Smooth muscle cell (in vitro differentiated cells): ENCODE measurements at regions not wholly inside any gene's neighbourhood (a gene's known extent, or its start where the extent isn't known, plus 50 kb on each side); places are given as distances from the start of the nearest gene placed in this dataset.

Experiments used
- DNase-seq: peaks from one replicate; lab custom pipeline; 2025; ENCODE audit not compliant: unreplicated experiment; lab: John Stamatoyannopoulos, UW
- H2AFZ ChIP-seq: fragments of 200-600 bp; sonication (generic); 2 replicates; pipeline ENCODE4 v1.6.0; 2016; ENCODE audit warnings: antibody characterized with exemption, low read depth, mild to moderate bottlenecking
- H3F3A ChIP-seq: fragments of 200-600 bp; sonication (generic); 2 replicates; pipeline ENCODE4 v1.6.0; 2017; ENCODE audit warnings: antibody characterized with exemption, low read depth
- H3K27ac ChIP-seq: fragments of 200-600 bp; sonication (generic); 2 replicates; pipeline ENCODE4 v1.5.1; 2016; ENCODE audit warnings: low read depth, mild to moderate bottlenecking
- H3K27me3 ChIP-seq: fragments of 200-600 bp; sonication (generic); 2 replicates; pipeline ENCODE4 v1.6.1; 2016; ENCODE audit warnings: low read depth, mild to moderate bottlenecking
- H3K36me3 ChIP-seq: fragments of 200-600 bp; sonication (generic); 2 replicates; pipeline ENCODE4 v1.5.1; 2016; ENCODE audit warnings: low read depth
- H3K4me1 ChIP-seq: fragments of 200-600 bp; sonication (generic); 2 replicates; pipeline ENCODE4 v1.5.1; 2016; ENCODE audit warnings: low read depth
- H3K4me2 ChIP-seq: fragments of 200-600 bp; sonication (generic); 2 replicates; pipeline ENCODE4 v1.6.0; 2016; ENCODE audit warnings: mild to moderate bottlenecking
- H3K4me3 ChIP-seq: fragments of 200-600 bp; sonication (generic); 2 replicates; pipeline ENCODE4 v1.5.1; 2016; ENCODE audit warnings: mild to moderate bottlenecking
- H3K79me2 ChIP-seq: fragments of 200-600 bp; sonication (generic); 2 replicates; pipeline ENCODE4 v1.6.0; 2016; ENCODE audit warnings: low read depth, mild to moderate bottlenecking
- H3K9ac ChIP-seq: fragments of 200-600 bp; sonication (generic); 2 replicates; pipeline ENCODE4 v1.6.0; 2016; ENCODE audit warnings: low read depth
- H3K9me3 ChIP-seq: fragments of 200-600 bp; sonication (generic); replicated peaks from 2 replicates; pipeline ENCODE4 v1.5.1; 2016; ENCODE audit warnings: low read depth
- H4K20me1 ChIP-seq: fragments of 200-600 bp; sonication (generic); 2 replicates; pipeline ENCODE4 v1.6.0; 2016; ENCODE audit warnings: low read depth
- CTCF ChIP-seq: fragments of 200-600 bp; sonication (generic); IDR thresholded peaks from 2 replicates; pipeline ENCODE4 v1.5.1; 2017; ENCODE audit warnings: borderline replicate concordance, mild to moderate bottlenecking, antibody characterized with exemption; ENCODE audit not compliant: insufficient read depth, poor library complexity, severe bottlenecking
- WGBS: methylation state at CpG from one replicate; pipeline ENCODE4 v1.1.7; 2016; ENCODE audit warnings: low lambda C conversion rate; 5-methylcytosine and 5-hydroxymethylcytosine counted together

- no peak overlapping the region for H3K4me3 ChIP-seq
- no peaks in the 10 kb centered on the region for H3F3A ChIP-seq
- H3K9ac ChIP-seq, result no peak overlapping the region
- H3K36me3 ChIP-seq, result no peaks in the 10 kb centered on the region
- no peaks in the 10 kb centered on the region for H4K20me1 ChIP-seq
- H3K9me3 ChIP-seq, result no peaks in the 10 kb centered on the region
- H3K4me2 ChIP-seq, result no peak overlapping the region
- DNase-seq, result no peak
- no peak for TF ChIP-seq CTCF
- peaks cover 3% of the 10 kb centered on the region for H3K4me1 ChIP-seq
- 96% methylated on average over 1 of the region's 1 CpG for WGBS
- H2AFZ ChIP-seq, result no peak overlapping the region
- H3K27me3 ChIP-seq, result no peaks in the 10 kb centered on the region
- H3K27ac ChIP-seq, result no peak overlapping the region
- H3K79me2 ChIP-seq, result no peaks in the 10 kb centered on the region
Observed at GRCh38 chr4:184540307-184540706, 66.0 kb upstream of the IRF2 start.

- TF ChIP-seq CTCF, result peak; percentile 59
- Histone ChIP-seq H3K27ac (peak overlapping the region; percentile 80), H3K79me2 (no peaks in the 10 kb centered on the region), H3K9me3 (no peaks in the 10 kb centered on the region), H3F3A (peaks cover 6% of the 10 kb centered on the region), H3K36me3 (no peaks in the 10 kb centered on the region), H3K4me3 (peak overlapping the region; percentile 83), H3K4me2 (peak overlapping the region; percentile 91), H3K27me3 (no peaks in the 10 kb centered on the region), H3K9ac (peak overlapping the region; percentile 17), H4K20me1 (no peaks in the 10 kb centered on the region), H2AFZ (peak overlapping the region; percentile 86), H3K4me1 (peaks cover 3% of the 10 kb centered on the region)
- peak; percentile 26 for DNase-seq
- WGBS, result 30% methylated on average over 17 of the region's 18 CpGs
Observed at GRCh38 chr4:184538023-184538599, 63.8 kb upstream of the IRF2 start.

- peaks cover 6% of the 10 kb centered on the region for H3F3A ChIP-seq
- H3K27ac ChIP-seq, result peak overlapping the region; percentile 80
- no peaks in the 10 kb centered on the region for H3K36me3 ChIP-seq
- H2AFZ ChIP-seq, result peak overlapping the region; percentile 96
- peak overlapping the region; percentile 83 for H3K9ac ChIP-seq
- peak overlapping the region; percentile 91 for H3K4me2 ChIP-seq
- H3K27me3 ChIP-seq, result no peaks in the 10 kb centered on the region
- peak; percentile 92 for DNase-seq
- peaks cover 3% of the 10 kb centered on the region for H3K4me1 ChIP-seq
- no peak for TF ChIP-seq CTCF
- peak overlapping the region; percentile 83 for H3K4me3 ChIP-seq
- H3K9me3 ChIP-seq, result no peaks in the 10 kb centered on the region
- no peaks in the 10 kb centered on the region for H3K79me2 ChIP-seq
- no peaks in the 10 kb centered on the region for H4K20me1 ChIP-seq
- 5% methylated on average over 29 of the region's 29 CpGs for WGBS
Observed at GRCh38 chr4:184537269-184538022, 63.1 kb upstream of the IRF2 start.
